PFSK-1 (cell line): ENCODE measurements at regions not wholly inside any gene's neighbourhood (a gene's known extent, or its start where the extent isn't known, plus 50 kb on each side); places are given as distances from the start of the nearest gene placed in this dataset.
A peak's percentile ranks its signal among the peaks of the same experiment; 100 is the strongest.

ENCODE experiments used
- FOXP2 ChIP-seq: optimal IDR thresholded peaks from 2 replicates; pipeline ENCODE3; 2011; ENCODE audit warnings: borderline replicate concordance, control low read depth, inconsistent platforms; ENCODE audit not compliant: insufficient read depth; ENCODE audit errors: extremely low read length, extremely low read depth
- POLR2AphosphoS5 ChIP-seq: IDR thresholded peaks from 2 replicates; pipeline ENCODE4 v1.6.1; 2012; ENCODE audit warnings: low read depth, mild to moderate bottlenecking, control low read depth, low read length, moderate library complexity
- SIN3A ChIP-seq: IDR thresholded peaks from 2 replicates; pipeline ENCODE4 v1.6.1; 2012; ENCODE audit warnings: mild to moderate bottlenecking, low read length, moderate library complexity, borderline replicate concordance; ENCODE audit not compliant: insufficient read depth
- TAF1 ChIP-seq: IDR thresholded peaks from 2 replicates; pipeline ENCODE4 v1.6.1; 2012; ENCODE audit warnings: low read length, control low read depth, borderline replicate concordance; ENCODE audit not compliant: insufficient read depth
- TF ChIP-seq, protein P1 (sequence below), 2 experiments: IDR thresholded peaks; 2 replicates each; pipeline versions ENCODE4 v1.6.1 to v1.8.0; 2011 to 2012; ENCODE audit warnings: low read depth in 2 of 2, low read length in 2 of 2, control low read depth in 1 of 2, inconsistent platforms in 1 of 2, mild to moderate bottlenecking in 1 of 2, moderate library complexity in 1 of 2; ENCODE audit not compliant: insufficient read depth in 1 of 2

DNA sequence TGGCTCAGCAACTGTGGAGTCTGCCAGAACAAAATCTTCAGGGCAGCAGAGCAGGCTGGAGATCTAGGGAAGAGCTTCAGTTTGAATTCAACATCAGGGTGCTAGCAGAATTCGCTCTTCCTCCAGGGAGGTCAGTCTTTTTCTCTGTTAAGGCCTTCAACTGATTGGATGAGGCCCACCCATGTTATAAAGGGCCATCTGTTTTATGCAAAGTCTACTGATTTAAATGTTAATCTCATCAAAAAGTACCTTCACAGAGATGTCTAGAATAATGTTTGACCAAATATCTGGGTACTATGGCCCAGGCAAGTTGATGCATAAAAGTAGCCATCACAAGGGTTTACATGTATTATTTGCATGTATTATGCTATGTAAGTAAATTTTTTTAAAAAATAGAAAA lies 378.4 kb downstream of the BTG1 start:
- TF ChIP-seq, protein P1, sequence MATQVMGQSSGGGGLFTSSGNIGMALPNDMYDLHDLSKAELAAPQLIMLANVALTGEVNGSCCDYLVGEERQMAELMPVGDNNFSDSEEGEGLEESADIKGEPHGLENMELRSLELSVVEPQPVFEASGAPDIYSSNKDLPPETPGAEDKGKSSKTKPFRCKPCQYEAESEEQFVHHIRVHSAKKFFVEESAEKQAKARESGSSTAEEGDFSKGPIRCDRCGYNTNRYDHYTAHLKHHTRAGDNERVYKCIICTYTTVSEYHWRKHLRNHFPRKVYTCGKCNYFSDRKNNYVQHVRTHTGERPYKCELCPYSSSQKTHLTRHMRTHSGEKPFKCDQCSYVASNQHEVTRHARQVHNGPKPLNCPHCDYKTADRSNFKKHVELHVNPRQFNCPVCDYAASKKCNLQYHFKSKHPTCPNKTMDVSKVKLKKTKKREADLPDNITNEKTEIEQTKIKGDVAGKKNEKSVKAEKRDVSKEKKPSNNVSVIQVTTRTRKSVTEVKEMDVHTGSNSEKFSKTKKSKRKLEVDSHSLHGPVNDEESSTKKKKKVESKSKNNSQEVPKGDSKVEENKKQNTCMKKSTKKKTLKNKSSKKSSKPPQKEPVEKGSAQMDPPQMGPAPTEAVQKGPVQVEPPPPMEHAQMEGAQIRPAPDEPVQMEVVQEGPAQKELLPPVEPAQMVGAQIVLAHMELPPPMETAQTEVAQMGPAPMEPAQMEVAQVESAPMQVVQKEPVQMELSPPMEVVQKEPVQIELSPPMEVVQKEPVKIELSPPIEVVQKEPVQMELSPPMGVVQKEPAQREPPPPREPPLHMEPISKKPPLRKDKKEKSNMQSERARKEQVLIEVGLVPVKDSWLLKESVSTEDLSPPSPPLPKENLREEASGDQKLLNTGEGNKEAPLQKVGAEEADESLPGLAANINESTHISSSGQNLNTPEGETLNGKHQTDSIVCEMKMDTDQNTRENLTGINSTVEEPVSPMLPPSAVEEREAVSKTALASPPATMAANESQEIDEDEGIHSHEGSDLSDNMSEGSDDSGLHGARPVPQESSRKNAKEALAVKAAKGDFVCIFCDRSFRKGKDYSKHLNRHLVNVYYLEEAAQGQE (IDR thresholded peaks at IDR 0.05; ENCODE audit: insufficient read depth in 1 of 2, low read depth in 2 of 2, low read length in 2 of 2), result no peak
- TF ChIP-seq TAF1 (no peak), FOXP2 (no peak), POLR2AphosphoS5 (no peak), SIN3A (no peak)

DNA sequence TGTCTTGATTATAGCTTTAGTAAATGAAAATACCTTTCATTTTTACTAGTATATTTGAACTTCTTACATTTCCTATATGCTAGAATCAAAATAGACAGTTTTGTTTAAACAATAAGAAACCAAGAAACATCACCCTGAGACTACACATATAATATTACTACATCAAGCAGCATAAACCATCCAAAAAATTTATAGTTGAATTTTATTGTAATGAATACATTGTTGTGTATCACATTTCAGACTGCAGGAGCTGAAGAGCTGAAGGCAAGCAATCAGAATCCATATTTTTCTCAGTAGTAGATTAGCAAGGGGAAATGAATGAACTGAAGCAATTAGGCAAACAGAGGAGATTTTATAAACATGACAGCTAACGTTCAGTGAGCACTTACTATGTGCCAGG lies 379.2 kb downstream of the BTG1 start:
- TF ChIP-seq POLR2AphosphoS5 (no peak), SIN3A (no peak)

DNA sequence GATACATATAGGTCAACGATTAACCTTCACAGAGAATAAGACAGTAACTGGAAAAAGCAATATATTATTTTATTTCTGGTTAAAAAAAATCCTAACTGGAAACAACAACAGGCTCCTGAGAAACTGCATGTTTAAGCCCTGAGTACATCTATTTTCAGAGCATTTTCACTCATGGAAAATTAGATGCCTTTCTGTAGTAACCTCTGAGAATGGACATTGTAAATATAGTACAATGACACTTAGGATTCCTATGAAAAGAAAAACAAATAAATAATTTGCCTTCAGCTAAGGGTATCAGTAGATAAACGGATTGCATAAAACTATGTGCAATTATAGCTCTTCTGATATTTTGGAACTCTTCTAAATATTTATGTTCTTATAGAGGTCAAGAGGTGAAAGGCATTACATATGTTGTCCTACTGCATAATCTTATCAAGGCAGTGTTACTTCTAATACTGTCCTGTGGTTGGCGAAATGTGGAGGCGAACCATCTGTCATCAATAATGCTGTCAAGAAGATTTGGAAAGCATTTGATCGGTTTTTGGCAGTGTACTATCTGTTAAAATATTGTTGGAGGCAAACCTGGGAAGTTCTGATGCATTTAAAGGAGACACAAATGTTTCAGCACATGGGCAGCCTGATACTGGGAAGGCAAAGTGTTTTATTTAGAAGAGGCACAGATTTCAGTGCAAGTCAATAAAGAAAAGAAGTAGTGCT lies 381.8 kb downstream of the BTG1 start:
- TF ChIP-seq FOXP2 (no peak), TAF1 (no peak), SIN3A (no peak), POLR2AphosphoS5 (no peak)
- TF ChIP-seq, protein P1 (IDR thresholded peaks at IDR 0.05; ENCODE audit: insufficient read depth in 1 of 2, low read depth in 2 of 2, low read length in 2 of 2), result no peak

DNA sequence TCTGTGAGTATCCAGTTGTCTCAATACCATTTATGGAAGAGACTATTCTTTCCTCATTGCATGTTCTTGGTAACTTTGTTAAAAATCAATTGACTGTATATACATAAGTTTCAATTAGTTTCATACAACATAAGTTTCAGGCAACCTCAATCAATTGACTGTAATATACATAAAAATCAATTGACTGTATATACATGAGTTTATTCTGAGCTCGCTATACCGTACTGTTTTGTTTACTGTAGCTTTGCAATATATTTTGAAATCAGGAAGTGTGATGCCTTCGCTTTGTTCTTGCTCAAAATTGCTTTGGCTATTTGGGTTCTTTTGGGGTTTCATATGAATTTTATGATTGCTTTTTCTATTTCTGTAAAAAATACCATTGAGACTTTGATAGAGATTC lies 392.0 kb downstream of the BTG1 start:
- TF ChIP-seq FOXP2 (no peak), SIN3A (no peak), TAF1 (no peak), POLR2AphosphoS5 (no peak)

DNA sequence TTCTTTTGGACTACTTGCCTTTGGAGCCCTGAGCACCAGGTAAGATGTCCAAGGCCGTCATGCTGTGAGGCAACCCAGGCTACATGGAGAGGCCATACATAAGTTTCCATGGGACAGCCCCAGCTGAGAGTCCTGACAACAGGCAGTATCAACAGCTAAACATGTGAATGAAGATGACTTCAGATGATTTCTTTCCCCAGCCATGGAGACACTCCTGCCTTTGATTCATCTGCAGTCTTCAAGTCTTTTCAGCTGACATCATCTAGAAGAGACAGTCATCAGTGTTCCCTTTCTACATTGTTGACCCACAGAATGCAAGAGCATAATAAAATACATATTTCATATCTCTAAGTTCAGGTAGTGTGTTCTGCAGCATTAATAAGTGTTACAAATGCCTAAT lies 398.7 kb downstream of the BTG1 start:
- no peak for TF ChIP-seq FOXP2
- TF ChIP-seq TAF1, result no peak
- TF ChIP-seq, protein P1 (IDR thresholded peaks at IDR 0.05; ENCODE audit: insufficient read depth in 1 of 2, low read depth in 2 of 2, low read length in 2 of 2), result no peak
- TF ChIP-seq SIN3A, result no peak
- TF ChIP-seq POLR2AphosphoS5, result no peak

DNA sequence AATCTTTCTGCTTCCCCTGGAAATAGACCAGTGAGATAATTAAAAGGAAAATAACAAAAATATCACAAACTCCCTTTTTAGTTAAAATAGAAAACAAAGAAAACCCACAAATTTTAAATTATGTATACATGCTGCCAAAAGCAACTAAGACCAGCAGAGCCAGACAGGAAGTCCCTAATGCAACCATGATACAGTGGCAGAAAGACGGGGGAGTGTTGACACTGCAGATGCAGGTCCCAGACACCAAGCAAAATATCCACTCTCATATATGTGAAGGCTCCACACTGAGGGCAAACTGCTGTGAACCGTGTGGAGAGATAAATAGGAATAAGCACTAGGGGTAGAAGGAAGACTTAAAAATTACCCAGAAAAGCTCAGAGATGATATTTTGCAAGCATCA lies 401.0 kb downstream of the BTG1 start:
- TF ChIP-seq FOXP2, result peak; percentile 49
- no peak for TF ChIP-seq POLR2AphosphoS5
